Chondrocyte (in vitro differentiated cells): ENCODE measurements at regions not wholly inside any gene's neighbourhood (a gene's known extent, or its start where the extent isn't known, plus 50 kb on each side); places are given as distances from the start of the nearest gene placed in this dataset.

Experiments used
- DNase-seq: peaks from one replicate; pipeline ENCODE4 v3.0.0; 2021; ENCODE audit warnings: mixed read lengths, low spot score
- H3K27ac Mint-ChIP-seq: one replicate; pipeline ENCODE4 v1.8.0; 2021; ENCODE audit warnings: mild to moderate bottlenecking, moderate library complexity, mixed read lengths; ENCODE audit not compliant: unreplicated experiment
- H3K27me3 Mint-ChIP-seq: 2 replicates; pipeline ENCODE4 v1.8.0; 2021; ENCODE audit warnings: low read depth, mixed read lengths
- H3K36me3 Mint-ChIP-seq: 2 replicates; pipeline ENCODE4 v1.8.0; 2021; ENCODE audit warnings: low read depth, mixed read lengths
- H3K4me1 Mint-ChIP-seq: 2 replicates; pipeline ENCODE4 v1.8.0; 2021; ENCODE audit warnings: low read depth, mild to moderate bottlenecking, mixed read lengths
- H3K4me3 Mint-ChIP-seq: one replicate; pipeline ENCODE4 v1.8.0; 2021; ENCODE audit warnings: mild to moderate bottlenecking, moderate library complexity, mixed read lengths; ENCODE audit not compliant: unreplicated experiment
- H3K9me3 Mint-ChIP-seq: 2 replicates; pipeline ENCODE4 v1.8.0; 2021; ENCODE audit warnings: low read depth, mixed read lengths
- CTCF ChIP-seq: fragments of 200-600 bp; sonication (generic); IDR thresholded peaks from 2 replicates; pipeline ENCODE4 v1.5.0; 2021; ENCODE audit warnings: antibody characterized with exemption, mild to moderate bottlenecking, moderate library complexity

- H3K4me3 Mint-ChIP-seq: no peak overlapping the region
- DNase-seq: no peak
- H3K36me3 Mint-ChIP-seq: no peaks in the 10 kb centered on the region
- peaks cover 10% of the 10 kb centered on the region for H3K9me3 Mint-ChIP-seq
- no peak overlapping the region for H3K27ac Mint-ChIP-seq
- no peaks in the 10 kb centered on the region for H3K4me1 Mint-ChIP-seq
- peaks cover 2% of the 10 kb centered on the region for H3K27me3 Mint-ChIP-seq
- no peak for TF ChIP-seq CTCF
Observed at GRCh38 chr2:118687698-118688097, 159.8 kb downstream of the EN1 start.

GRCh38 chr2:118687192-118687591 is 160.3 kb downstream of the EN1 start:
- no peak for DNase-seq
- H3K4me3 Mint-ChIP-seq: no peak overlapping the region
- TF ChIP-seq CTCF: no peak
- H3K27me3 Mint-ChIP-seq: peaks cover 2% of the 10 kb centered on the region
- no peaks in the 10 kb centered on the region for H3K4me1 Mint-ChIP-seq
- H3K36me3 Mint-ChIP-seq: no peaks in the 10 kb centered on the region
- H3K27ac Mint-ChIP-seq: no peak overlapping the region
- peaks cover 10% of the 10 kb centered on the region for H3K9me3 Mint-ChIP-seq

GRCh38 chr2:118686346-118686745 is 161.1 kb downstream of the EN1 start:
- H3K36me3 Mint-ChIP-seq: no peaks in the 10 kb centered on the region
- H3K27me3 Mint-ChIP-seq: peaks cover 2% of the 10 kb centered on the region
- no peak overlapping the region for H3K4me3 Mint-ChIP-seq
- no peaks in the 10 kb centered on the region for H3K4me1 Mint-ChIP-seq
- no peak overlapping the region for H3K27ac Mint-ChIP-seq
- no peak for DNase-seq
- peaks cover 7% of the 10 kb centered on the region for H3K9me3 Mint-ChIP-seq
- TF ChIP-seq CTCF: no peak

- Mint-ChIP-seq H3K27me3 (peaks cover 13% of the 10 kb centered on the region), H3K4me3 (no peak overlapping the region), H3K27ac (no peak overlapping the region), H3K9me3 (no peaks in the 10 kb centered on the region), H3K4me1 (peaks cover 10% of the 10 kb centered on the region), H3K36me3 (no peaks in the 10 kb centered on the region)
- DNase-seq: no peak
- no peak for TF ChIP-seq CTCF
Observed at GRCh38 chr2:118683460-118683859, 164.0 kb downstream of the EN1 start.

GRCh38 chr2:118678985-118679384 is 168.5 kb downstream of the EN1 start:
- no peaks in the 10 kb centered on the region for H3K36me3 Mint-ChIP-seq
- H3K4me3 Mint-ChIP-seq: no peak overlapping the region
- peaks cover 4% of the 10 kb centered on the region for H3K9me3 Mint-ChIP-seq
- DNase-seq: no peak
- no peak overlapping the region for H3K27ac Mint-ChIP-seq
- peaks cover 11% of the 10 kb centered on the region for H3K4me1 Mint-ChIP-seq
- peaks cover 19% of the 10 kb centered on the region for H3K27me3 Mint-ChIP-seq
- no peak for TF ChIP-seq CTCF
